ENCODE measurements at regions not wholly inside any gene's neighbourhood (a gene's known extent, or its start where the extent isn't known, plus 50 kb on each side); places are given as distances from the start of the nearest gene placed in this dataset.

DNA sequence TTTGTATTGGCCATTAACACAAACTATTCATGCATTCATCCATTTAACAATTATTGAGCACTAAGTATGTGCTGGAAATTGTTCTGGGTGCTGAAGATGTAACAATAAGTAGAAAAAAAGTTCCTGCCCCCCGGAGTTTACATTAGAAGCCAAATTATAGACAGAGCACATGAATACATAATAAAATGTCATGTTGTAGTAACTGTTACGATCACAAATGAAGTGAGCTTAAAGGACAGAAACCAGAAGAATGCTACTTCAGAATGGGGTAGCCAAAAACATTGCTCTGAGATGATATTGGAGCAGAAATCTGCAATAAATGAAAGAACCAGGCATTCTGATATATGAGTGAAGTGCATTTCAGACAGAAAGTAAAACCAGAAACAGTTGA, 256.0 kb upstream of the SETBP1 start:
- in situ Hi-C loops (cut with MboI; ENCODE audit: low sequenced_read_pairs in 4 of 4) (no loop called here), intact Hi-C loops (cut with DNase I; ENCODE audit: low total_unique reads) (no loop called here)
- no peak for DNase-seq
- no peak overlapping the region for H3K27ac ChIP-seq
- H3K4me3 ChIP-seq = no peak overlapping the region
- no peaks in the 10 kb centered on the region for H3K36me3 ChIP-seq
- ATAC-seq = no peak
- no peaks in the 10 kb centered on the region for H3K27me3 ChIP-seq
- TF ChIP-seq, protein P1, sequence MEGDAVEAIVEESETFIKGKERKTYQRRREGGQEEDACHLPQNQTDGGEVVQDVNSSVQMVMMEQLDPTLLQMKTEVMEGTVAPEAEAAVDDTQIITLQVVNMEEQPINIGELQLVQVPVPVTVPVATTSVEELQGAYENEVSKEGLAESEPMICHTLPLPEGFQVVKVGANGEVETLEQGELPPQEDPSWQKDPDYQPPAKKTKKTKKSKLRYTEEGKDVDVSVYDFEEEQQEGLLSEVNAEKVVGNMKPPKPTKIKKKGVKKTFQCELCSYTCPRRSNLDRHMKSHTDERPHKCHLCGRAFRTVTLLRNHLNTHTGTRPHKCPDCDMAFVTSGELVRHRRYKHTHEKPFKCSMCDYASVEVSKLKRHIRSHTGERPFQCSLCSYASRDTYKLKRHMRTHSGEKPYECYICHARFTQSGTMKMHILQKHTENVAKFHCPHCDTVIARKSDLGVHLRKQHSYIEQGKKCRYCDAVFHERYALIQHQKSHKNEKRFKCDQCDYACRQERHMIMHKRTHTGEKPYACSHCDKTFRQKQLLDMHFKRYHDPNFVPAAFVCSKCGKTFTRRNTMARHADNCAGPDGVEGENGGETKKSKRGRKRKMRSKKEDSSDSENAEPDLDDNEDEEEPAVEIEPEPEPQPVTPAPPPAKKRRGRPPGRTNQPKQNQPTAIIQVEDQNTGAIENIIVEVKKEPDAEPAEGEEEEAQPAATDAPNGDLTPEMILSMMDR (IDR thresholded peaks at IDR 0.05 in 4 of 5, conservative IDR thresholded peaks at IDR 0.05 in 1 of 5) = no peak
- TF ChIP-seq POLR2A (IDR thresholded peaks at IDR 0.05) = no peak
- no peaks in the 10 kb centered on the region for H3K4me1 ChIP-seq
- H3K9me3 ChIP-seq = no peaks in the 10 kb centered on the region

GRCh38 chr18:44425161-44425560, 255.5 kb upstream of the SETBP1 start:
- DNase-seq (no peak), ATAC-seq (no peak)
- Histone ChIP-seq H3K9me3 (no peaks in the 10 kb centered on the region), H3K36me3 (no peaks in the 10 kb centered on the region), H3K27me3 (no peaks in the 10 kb centered on the region), H3K4me3 (no peak overlapping the region), H3K4me1 (no peaks in the 10 kb centered on the region), H3K27ac (no peak overlapping the region)
- TF ChIP-seq, protein P1 (IDR thresholded peaks at IDR 0.05 in 4 of 5, conservative IDR thresholded peaks at IDR 0.05 in 1 of 5) = no peak
- no peak for TF ChIP-seq POLR2A (IDR thresholded peaks at IDR 0.05)
- intact Hi-C loops (cut with DNase I; ENCODE audit: low total_unique reads) = no loop called here
- in situ Hi-C loops (cut with MboI; ENCODE audit: low sequenced_read_pairs in 4 of 4) = no loop called here

DNA sequence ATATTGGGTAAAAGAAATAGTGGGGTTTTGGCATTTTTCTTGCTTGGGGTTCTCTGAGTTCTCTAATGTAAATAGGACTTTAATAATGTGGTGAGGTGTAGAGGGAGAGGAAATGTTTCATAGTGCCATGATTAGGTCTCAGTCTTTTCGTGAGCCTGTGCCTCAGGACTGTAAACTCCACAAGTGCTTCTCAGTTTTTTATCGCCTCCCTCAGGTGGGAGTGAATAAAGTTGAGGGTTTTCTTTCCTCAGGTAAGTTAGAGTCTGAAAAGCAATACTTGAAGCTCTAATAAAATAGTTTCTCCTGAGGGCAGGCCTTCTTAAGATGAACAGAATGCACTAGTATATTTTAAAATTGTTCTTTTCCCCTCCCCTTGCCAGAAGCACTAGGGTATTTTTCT, 243.1 kb upstream of the SETBP1 start:
- TF ChIP-seq, protein P1 (IDR thresholded peaks at IDR 0.05 in 4 of 5, conservative IDR thresholded peaks at IDR 0.05 in 1 of 5) = no peak
- no peak for TF ChIP-seq POLR2A (IDR thresholded peaks at IDR 0.05)
- no peak for ATAC-seq

DNA sequence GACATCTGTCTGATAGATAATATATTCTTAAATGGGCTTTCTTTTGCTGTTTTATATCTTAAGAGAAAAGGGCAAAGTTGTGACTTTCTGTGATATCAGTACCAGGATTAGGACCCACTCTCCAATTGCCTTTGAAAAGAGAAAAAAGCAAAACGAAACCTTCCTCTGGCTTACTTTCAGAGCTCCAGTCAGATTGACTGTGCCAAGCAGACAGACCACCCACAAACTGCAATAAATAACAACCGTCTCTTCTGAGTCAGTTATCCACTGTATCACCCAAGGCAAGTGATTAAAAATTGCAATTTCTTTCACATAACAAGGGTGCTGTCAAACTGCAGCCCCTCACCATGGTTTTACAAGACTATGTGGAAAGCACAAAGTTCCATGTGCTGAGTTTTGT, 230.5 kb upstream of the SETBP1 start:
- H3K27me3 ChIP-seq = no peaks in the 10 kb centered on the region
- H3K27ac ChIP-seq = no peak overlapping the region
- in situ Hi-C loops (cut with MboI; ENCODE audit: low sequenced_read_pairs in 4 of 4) (no loop called here), intact Hi-C loops (cut with DNase I; ENCODE audit: low total_unique reads) (no loop called here)
- no peaks in the 10 kb centered on the region for H3K4me1 ChIP-seq
- DNase-seq (no peak), ATAC-seq (no peak)
- H3K4me3 ChIP-seq = no peak overlapping the region
- no peaks in the 10 kb centered on the region for H3K36me3 ChIP-seq
- no peak for TF ChIP-seq POLR2A (IDR thresholded peaks at IDR 0.05)
- TF ChIP-seq, protein P1 (IDR thresholded peaks at IDR 0.05 in 4 of 5, conservative IDR thresholded peaks at IDR 0.05 in 1 of 5) = no peak
- H3K9me3 ChIP-seq = no peaks in the 10 kb centered on the region

More for the DNA sequence above, 243.1 kb upstream of the SETBP1 start:
- Histone ChIP-seq H3K4me1 (no peaks in the 10 kb centered on the region), H3K36me3 (no peaks in the 10 kb centered on the region), H3K27ac (no peak overlapping the region), H3K27me3 (no peaks in the 10 kb centered on the region), H3K9me3 (no peaks in the 10 kb centered on the region), H3K4me3 (no peak overlapping the region)
- in situ Hi-C loops (cut with MboI; ENCODE audit: low sequenced_read_pairs in 4 of 4) = no loop called here
- DNase-seq = no peak
- intact Hi-C loops (cut with DNase I; ENCODE audit: low total_unique reads) = no loop called here

GRCh38 chr18:44452346-44452745, 228.3 kb upstream of the SETBP1 start:
- Histone ChIP-seq H3K9me3 (no peaks in the 10 kb centered on the region), H3K4me3 (no peak overlapping the region), H3K36me3 (no peaks in the 10 kb centered on the region), H3K27me3 (no peaks in the 10 kb centered on the region), H3K4me1 (no peaks in the 10 kb centered on the region), H3K27ac (no peak overlapping the region)
- no peak for DNase-seq
- in situ Hi-C loops (cut with MboI; ENCODE audit: low sequenced_read_pairs in 4 of 4) (no loop called here), intact Hi-C loops (cut with DNase I; ENCODE audit: low total_unique reads) (no loop called here)
- TF ChIP-seq POLR2A (IDR thresholded peaks at IDR 0.05) = no peak
- TF ChIP-seq, protein P1 (IDR thresholded peaks at IDR 0.05 in 4 of 5, conservative IDR thresholded peaks at IDR 0.05 in 1 of 5) = no peak
- ATAC-seq = no peak
